ENCODE measurements at regions not wholly inside any gene's neighbourhood (a gene's known extent, or its start where the extent isn't known, plus 50 kb on each side); places are given as distances from the start of the nearest gene placed in this dataset.
"Not testable (repeated sequence)": the region's sequence is repeated elsewhere in the genome, so short reads cannot be mapped to it uniquely, and the experiment has no call there.

DNA sequence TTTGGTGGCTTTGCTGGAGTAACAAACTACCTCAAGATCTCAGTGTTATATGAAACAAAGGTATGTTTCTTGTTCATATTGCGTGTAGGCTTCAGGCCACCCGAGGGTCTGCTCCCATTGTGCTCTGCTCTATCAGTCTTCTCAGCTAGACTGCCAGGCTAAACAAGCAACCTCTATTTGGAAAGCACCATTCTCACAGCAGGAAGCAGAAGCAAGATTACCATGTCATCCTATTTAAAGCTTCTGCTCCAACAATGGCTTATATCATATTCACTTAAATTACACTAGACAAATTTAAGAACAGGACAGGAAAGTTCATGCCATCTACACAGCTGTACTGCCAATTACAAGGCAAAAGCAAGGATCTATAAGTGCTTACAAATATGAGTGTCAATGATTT is 385.8 kb downstream of the PPARGC1A start:
- no peak for DNase-seq

DNA sequence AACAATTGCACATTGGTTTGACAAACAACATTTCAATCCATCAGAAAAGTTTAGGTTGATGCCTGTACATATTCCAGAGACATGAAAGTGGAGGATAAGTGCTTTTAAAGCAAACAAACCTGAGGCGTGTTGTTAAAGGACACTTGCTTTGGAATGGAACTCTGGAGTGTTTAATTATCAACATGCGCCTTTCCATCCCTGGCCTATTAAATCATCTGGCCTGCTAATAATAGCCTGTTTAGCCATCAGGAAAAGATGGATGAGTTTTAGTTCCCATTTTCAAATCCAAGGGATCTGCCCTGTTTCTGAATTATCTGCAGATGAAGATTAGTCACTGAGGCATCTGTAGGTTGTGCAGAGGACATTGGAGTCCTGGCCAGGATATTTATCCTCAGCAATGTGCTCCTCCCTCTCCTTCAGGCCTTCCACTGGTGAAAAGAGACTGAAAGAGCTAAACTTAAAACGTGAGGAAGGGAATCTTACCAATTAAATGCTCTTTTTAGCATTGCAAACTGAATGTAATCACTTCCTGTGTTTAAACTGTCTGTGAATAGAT is 388.9 kb downstream of the PPARGC1A start:
- DNase-seq, result no peak

DNA sequence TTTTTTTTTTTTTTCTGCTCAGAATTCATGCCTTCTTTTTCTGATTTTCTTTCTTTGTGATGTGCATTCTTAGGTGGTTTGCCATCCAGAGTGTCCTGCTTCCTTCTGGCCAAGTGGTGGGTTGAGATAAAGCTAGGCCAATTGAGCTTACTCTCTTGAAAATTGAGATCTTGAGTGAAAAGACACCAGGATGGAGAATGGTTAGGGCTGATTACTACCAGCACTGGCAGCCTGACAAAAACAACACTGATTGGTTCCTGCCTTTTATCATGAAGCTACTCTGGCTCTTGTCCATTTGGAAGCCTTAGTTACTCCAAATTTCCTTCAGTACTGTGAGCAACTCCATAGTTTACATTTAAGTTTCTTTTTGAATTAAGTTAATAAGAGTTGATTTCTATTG is 404.0 kb downstream of the PPARGC1A start:
- DNase-seq, result no peak

DNA sequence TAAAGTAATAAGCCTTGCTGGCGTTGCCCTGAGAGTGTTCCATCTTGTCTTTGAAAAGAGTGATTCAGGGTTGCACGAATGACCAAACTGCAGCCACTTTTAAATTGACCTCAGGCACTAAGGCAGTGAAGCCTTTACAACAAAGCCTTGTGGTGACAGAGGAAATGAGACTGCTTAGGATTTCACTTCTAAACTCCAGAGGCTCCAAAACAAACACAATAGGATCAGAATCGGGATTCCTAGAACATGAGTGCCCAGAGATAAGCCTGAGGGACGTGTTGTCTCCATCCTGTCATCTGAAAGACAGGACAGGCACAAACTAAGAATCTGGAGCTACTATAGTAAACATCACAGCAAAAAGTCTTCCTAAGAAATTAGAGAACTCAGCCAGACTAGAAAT is 405.2 kb downstream of the PPARGC1A start:
- DNase-seq, result no peak

DNA sequence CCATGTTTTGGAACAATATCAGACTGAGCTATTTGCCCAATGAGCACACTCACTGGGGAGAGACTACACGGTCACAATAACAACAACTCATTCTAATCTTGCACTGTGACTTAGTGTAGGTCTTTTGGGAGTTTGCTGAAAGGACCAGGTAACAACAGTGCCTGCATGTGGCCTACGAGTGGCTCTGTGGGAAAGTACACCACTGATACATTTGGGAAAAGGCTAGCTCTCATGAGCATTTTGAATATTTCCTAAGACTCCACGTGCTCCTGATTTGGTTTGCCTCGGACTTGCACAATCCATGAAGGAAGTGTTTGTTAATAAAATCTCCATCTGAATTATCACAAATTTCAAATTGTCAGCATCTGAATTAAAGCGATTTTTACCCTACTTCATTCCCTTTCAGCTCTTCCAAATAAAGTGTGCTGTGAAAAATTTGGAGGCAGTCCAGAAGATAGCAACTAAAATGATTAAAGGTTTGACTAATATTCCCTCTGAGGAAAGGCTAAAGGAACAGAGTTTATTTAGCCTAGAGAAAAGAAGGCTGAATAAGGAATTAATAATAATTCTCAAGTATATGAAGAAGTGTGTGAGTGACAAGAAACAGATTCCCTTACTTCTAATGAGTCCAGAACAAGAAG is 406.4 kb downstream of the PPARGC1A start:
- no peak for DNase-seq

DNA sequence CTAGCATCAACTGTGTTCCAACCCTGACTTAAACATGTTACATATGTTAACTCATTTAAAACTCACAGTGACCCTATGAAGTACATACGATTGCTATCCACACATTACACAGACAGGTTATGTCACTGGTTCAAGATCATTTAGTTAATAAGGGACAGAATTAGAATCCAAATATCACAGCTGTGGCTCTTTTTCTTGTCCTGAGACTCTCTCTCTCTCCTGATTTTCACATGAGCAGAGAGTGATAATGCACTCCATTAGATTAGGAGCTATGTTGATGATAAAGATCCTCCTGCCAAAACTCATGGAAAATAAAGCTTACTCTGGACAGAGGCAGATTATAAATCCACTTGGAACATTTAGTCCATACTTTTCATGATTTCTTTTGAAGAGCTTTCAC is 408.3 kb downstream of the PPARGC1A start:
- DNase-seq, result no peak

DNA sequence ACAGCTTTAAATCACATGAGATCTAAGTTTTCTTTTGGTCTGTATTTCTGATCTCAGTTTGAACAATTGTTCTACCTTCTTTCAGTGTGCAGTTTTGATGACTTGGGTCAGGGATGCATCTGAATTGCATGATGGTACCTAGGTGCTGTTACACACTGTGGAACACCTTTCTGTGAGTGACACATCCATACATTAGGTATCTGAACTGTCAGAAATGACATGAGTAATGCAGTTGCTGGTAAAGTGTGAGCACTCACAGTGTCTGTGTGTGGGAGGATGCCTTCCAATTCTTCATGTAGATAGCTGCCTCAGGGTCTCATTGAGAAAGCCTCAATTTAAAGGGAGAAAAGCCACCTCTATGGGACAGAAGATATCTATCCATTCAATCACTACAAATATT is 411.9 kb downstream of the PPARGC1A start:
- DNase-seq, result no peak

DNA sequence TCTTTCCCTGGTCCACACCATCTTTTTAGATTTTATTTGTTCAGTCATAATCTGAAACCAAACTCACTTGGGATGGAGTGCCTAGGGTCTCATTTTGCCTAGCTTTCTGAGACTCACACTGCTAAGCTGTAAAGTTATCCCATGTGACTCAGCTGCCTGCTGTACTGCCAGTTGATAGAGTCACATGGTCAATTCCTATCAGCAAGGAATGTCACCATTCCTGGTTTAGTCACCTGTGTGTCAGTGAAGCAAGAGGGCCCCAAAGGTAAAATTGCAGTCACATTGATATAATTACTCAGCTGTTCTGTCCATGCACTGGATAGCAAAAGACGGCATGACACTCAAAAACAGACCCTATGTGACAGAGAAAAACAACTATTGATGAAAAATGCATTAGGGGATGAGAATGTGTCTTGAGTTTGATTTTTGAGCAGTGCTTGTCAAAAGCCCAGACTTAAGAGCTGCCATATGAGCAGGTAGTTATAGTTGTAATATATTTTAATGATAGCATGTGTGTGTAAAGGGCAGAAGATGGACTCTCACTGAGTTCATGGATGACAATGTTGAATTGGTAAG is 413.2 kb downstream of the PPARGC1A start:
- no peak for DNase-seq

DNA sequence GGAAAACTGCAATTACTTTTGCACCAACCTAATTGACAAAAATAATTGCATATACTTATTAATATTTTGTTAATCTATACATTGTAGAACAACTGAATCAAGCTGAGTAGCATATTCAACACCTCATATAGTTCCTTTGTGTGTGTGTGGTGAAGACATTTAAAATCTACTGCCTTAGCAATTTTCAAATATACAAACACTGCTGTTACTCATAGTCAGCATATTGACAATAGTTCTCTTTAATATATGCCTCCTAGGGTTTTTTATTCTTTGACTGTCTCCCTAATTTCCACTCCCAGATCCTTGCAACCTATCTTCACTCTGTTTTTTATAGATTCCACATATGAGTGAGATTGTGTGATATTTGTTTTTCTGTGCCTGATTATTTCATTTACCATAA is 426.8 kb downstream of the PPARGC1A start:
- DNase-seq, result no peak

DNA sequence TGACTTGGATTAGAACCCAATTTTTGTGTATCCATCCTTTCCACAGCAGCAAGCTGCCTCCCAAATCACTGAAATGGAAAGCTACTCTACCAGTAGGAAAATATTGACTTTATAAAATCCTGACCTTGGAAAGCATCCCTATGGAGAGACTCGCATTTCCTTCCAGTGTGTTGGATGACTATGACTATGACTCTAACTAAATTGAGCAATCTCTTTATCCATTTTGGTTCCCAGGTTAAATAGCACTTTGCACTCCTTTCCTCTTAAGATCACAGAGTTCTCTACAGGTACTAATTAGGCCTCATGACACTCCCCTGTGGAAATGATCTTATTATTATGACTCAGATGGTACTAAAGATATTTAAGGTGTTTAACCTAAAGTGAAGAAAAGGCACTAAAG is 431.8 kb downstream of the PPARGC1A start:
- DNase-seq, result no peak

DNA sequence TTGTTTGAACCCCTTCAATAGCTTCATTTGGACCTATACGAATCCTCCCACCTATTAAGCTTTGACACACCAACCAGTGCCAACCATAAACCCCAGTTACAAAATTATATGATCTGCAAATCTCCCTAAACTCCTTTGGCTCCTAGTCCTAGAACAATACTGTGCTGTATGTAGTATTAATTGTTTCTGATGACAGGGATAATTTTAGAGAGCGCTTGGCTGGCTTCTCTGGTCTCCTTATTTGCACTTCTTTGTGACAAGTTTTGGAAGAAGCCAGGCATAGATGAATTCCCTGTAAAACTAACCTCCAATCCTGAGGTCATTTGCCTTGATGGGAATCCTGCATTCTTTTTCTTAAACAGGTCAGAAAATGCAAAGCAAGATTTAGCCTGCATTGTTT is 433.0 kb downstream of the PPARGC1A start:
- DNase-seq, result no peak

DNA sequence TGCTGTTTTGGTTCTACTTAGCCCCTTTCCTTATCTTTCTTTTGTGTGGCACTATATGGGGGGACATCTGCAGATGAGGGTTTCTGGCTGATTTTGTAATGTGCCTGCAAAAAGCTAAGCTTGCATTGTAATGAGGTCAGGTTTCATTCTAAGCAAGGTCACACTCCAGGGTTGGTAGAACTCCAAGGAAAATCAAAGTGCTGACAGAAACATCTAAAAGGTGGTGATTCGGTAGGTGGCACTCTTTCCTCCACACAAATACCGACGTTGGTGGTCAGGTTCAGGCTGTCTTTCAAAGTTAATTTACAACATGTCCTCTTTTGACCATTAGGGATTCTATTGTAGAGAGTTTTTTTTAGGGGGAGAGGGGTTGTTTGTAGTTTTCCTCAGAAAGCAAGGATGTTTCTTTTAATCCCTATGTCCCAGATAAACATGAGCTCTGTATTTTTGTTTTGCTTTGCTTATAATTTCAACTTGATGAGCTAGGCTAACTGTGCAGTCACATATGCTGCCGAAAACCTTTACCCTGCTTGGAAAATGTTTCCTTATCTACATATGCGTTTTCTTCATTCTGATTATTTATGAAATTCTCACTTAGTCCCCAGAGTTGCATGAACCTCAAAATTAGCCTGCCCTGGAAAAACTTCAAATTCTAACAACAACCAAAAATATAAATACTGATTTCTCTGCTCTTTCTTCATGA is 434.2 kb downstream of the PPARGC1A start:
- no peak for DNase-seq

DNA sequence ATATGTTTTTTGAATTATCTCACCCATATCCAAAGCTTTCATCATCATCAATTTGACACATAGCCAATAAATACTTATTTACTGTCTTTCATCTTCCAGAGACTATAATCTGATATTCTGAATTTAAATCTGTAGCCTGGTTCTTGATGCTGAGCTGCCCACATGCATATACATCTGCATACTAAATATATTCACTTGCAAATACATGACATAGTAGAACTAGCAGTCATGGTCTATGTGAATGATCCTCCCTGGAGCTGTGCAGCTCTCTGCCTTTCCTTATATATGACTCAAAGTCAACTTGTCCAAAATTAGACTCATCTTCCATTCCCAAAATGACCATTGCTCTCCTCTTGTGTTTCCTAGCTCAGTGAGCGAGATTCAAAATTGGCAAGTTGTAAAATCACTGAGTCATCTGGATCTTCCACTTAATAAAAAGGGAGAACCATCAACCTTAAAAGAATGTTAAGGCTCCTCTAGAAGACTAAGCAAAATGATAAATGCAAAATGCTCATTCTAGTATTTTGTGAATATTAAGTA is 448.2 kb downstream of the PPARGC1A start:
- no peak for DNase-seq

DNA sequence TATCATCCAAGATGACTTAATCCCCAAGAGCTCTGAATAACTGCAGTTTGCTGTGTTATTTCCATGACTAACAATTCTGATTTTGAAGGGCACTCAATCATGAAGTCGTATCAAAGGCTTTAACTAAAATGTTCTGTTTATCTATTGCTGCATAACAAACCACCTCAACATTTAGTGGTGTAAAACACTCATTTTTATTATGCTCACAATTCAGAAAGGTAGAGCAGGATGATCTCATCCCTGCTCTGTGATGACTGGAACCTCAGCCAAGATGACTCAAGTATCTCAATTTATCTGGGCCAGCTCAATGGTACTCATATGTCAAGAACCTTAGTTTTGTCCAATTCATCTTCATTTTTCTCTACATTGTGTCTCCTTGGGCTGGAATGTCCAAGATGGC is 451.1 kb downstream of the PPARGC1A start:
- no peak for DNase-seq

DNA sequence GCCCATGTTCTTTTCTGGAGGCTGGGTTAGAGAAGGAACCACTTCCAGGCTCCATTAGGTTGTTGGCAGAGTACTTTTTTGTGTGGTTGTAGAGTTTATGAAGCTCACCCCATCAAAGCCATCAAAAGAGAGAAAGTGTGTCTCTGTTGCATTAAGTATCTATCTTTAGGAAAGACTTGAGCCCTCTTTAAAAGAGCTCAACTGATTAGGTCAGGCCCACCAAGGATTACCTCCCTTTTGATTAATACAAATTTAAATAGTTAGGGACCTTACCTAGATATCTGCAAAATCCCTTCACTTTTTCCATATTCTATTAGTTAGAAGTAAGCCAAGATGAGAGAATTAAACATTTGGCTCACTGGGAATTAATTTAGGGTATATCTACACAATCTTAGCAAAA is 460.4 kb downstream of the PPARGC1A start:
- no peak for DNase-seq

DNA sequence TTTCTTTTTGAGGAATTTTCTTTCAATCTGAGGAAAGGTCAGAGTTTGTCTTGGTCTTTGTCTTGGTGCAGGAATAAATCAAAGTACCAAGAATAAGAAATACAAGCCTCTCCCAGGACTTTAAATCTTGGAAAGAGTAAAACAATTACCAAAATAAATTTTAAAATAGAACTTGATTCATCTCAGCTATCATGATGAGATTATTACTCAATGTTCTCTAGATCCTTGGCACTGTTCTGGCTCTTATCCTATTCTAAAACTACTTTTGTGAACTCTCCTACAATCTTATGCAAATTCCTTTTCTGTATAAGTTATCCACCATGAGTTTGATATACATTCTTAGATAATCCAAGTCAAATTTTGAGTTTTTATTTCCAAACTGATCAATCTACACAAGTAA is 464.3 kb downstream of the PPARGC1A start:
- DNase-seq, result no peak

DNA sequence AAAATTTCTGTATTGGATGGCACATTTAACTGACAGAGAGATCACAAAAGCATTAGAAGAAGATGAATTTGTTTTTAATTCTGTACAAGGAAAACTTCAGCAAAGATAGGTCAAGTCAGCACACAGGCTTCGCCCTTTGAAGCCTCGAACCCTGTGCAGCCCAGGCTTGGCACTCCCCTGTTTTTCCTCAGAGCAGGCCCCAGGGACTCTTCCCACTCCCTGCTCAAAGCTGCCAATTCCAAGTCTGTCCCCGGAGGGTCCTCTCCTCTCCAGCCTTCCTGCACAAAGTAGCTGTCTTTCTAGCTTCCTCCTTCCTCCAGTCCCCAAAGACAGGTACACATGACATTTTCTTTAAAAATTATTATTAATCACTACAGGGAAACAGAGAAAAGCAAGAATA is 466.3 kb downstream of the PPARGC1A start:
- no peak for DNase-seq

DNA sequence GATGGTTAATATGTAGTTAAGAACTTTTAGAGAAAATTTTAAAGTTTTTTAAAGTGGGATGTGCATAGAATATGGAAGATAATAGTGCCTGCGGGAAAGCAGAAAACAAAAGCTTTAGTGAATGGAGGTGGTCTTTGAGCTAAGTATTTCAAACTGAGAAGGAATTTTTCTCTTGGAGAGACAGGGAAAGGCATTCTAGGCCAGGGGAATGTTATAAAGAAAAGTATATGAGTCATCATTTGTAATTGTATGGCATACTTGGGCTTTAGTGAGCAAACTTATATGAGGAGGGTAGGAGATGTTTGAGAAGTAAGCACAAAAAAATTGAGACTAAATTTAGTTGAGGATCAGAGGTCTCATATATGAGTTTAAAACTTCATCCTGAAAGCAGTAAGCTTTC is 467.0 kb downstream of the PPARGC1A start:
- DNase-seq, result no peak

DNA sequence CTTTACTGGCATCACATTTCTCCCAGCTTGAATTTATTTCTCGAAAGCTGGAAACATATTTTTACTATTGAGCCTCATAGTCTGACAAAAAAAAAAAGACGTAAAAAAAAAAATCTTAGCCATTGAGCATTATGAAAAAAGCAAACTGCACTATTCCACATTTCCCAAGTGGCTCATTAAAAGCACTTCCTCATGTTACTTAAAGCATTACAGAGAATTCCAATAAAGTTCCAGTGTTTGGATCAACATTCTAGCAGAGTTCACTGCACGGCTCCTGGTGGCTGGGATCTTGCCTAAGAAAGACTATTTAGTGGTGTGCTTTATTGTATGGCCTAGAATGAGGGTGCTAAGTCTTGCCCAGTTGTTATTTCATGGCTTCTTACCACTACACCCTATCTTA is 476.2 kb downstream of the PPARGC1A start:
- no peak for DNase-seq

DNA sequence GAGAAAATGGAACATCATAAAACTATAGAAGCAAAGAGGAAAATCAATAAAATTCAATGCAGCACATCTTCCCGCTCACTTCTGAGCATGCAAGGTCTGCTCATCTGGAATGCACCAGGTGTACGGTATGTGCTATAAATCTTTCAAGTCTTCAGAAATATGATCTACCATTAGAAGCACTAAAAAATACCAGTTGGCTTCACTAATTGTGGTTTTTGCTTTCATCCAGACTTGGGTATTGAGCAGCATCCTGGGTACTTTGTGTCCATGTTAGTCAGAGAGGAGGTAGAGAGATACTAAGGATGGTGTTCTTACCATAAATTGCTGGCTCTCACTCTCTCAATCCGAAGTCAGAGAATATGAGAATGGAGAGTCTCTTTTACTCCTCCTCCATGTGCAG is 477.1 kb downstream of the PPARGC1A start:
- DNase-seq, result no peak

DNA sequence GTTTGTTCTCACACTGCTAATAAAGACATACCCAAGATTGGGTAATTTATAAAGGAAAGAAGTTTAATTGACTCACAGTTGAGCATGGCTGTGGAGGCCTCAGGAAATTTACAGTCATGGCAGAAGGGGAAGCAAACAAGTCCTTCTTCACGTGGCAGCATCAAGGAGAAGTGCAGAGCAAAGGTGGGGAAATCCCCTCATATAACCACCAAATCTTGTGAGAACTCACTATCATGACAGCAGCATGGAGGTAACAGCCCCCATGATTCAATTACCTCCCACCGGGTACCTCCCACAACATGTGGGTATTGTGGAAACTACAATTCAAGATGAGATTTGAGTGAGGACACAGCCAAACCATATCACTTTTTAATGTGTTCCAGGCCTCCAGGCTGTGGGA is 480.9 kb downstream of the PPARGC1A start:
- DNase-seq, result not testable (repeated sequence)

DNA sequence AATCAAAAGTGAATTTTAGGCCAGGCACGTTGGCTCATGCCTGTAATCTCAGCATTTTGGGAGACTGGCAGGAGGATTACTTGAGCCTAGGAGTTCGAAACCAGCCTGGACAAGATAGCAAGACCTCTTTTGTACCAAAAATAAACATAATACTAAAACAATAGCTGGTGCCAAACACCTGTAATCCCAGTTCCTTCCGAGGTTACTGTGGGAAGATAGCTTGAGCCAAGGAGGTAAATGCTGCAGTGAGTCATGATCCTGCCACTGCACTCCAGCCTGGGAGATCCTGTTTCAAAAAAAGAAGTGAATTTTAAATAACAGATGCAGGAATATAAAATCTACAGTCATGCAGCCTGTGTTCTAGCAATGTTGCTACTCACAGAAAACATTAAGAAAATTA is 488.3 kb downstream of the PPARGC1A start:
- no peak for DNase-seq

DNA sequence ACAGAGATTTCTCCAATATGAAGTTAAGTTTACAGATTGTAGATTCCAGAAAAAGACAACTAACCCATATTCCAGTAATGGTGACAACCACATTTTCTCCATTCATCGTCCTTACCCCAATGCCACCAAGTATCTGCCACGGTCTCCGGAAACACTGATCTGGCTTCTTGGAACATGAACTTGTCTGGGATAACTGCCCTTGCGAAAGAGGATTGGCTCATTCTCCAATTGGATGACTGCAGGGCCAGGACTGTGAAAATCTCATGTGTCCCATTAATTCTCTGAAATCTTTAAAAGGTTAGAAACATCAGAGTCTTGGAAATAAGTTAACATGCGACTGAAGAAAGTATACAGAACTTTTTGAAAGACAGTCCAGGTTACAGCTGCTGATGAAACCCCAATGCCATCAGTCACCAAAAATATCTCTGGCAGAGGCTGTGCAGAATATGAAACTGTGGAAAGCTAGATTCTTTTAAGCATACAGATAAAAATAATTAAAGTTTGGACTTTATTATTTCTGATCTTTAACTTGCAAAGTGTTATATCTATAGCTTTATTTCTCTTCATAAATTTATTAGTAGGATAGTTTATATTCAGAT is 496.9 kb downstream of the PPARGC1A start:
- DNase-seq, result no peak

DNA sequence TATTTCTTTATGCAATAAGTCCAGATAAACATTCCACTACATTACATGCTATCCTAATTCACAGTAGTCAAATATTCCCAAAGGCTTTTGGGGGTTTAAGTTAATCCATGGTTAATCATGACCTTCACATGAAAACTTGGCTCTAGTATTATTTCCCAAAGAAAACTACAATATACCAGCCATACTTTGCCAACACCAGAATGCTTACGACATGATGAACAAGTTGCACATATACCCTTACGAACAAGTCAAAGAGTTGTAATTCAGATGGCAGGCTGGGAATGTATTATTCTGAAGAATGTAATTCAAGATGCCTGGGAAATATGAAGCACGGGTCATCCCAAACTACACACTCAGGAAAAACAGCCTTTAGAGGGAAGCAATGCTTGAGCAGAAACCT is 499.6 kb downstream of the PPARGC1A start:
- no peak for DNase-seq
